ENCODE measurements at regions not wholly inside any gene's neighbourhood (a gene's known extent, or its start where the extent isn't known, plus 50 kb on each side); places are given as distances from the start of the nearest gene placed in this dataset.

DNA sequence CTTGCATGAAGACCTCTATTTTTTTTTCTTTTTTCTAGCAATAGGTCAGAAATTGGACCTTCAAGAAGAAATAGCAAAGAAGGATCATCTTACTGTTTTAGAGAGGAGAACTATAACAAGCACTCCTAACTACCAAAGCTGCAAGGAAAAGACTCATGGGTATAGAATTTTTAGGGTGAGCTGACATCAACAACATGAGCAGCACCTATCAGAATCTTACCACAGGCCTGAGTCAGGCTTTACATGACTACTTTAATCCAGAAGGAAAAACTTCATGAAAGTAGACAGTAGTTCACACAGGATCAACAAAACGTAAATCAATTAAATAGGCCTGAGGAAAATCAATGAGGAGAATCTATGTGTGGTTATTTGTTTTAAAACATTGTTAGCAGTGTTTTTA, 130.5 kb downstream of the FAM76B start:
- Histone ChIP-seq H3K27me3 (no peaks in the 10 kb centered on the region), H3K4me3 (no peak overlapping the region), H3K36me3 (no peaks in the 10 kb centered on the region), H3K4me1 (no peaks in the 10 kb centered on the region), H3K27ac (no peak overlapping the region), H3K9me3 (no peaks in the 10 kb centered on the region)
- no peak for TF ChIP-seq POLR2A (IDR thresholded peaks at IDR 0.05)
- no peak for DNase-seq

DNA sequence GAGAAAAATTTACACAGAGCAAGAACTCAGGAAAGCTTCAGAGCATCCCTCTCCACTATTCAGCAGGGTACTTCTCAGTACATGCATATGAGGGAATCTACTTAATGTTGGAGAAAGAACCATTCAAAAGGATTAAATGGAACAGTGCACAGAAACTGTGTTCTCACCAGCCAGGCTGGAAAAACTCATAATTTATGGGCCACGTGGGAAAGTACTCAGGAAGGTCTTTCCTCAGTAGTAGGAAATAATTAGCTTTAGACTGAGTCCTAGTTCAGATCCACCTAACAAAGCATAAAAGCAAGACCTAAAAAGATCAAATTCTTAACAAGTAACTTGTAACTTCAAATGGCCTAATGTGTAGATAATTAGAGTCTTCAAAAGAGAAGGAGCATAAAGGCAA, 134.0 kb downstream of the FAM76B start:
- Histone ChIP-seq H3K27ac (no peak overlapping the region), H3K4me3 (no peak overlapping the region), H3K36me3 (no peaks in the 10 kb centered on the region), H3K9me3 (no peaks in the 10 kb centered on the region), H3K27me3 (no peaks in the 10 kb centered on the region), H3K4me1 (no peaks in the 10 kb centered on the region)
- TF ChIP-seq, protein P1, sequence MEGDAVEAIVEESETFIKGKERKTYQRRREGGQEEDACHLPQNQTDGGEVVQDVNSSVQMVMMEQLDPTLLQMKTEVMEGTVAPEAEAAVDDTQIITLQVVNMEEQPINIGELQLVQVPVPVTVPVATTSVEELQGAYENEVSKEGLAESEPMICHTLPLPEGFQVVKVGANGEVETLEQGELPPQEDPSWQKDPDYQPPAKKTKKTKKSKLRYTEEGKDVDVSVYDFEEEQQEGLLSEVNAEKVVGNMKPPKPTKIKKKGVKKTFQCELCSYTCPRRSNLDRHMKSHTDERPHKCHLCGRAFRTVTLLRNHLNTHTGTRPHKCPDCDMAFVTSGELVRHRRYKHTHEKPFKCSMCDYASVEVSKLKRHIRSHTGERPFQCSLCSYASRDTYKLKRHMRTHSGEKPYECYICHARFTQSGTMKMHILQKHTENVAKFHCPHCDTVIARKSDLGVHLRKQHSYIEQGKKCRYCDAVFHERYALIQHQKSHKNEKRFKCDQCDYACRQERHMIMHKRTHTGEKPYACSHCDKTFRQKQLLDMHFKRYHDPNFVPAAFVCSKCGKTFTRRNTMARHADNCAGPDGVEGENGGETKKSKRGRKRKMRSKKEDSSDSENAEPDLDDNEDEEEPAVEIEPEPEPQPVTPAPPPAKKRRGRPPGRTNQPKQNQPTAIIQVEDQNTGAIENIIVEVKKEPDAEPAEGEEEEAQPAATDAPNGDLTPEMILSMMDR (IDR thresholded peaks at IDR 0.05), result no peak
- no peak for TF ChIP-seq POLR2A (IDR thresholded peaks at IDR 0.05)
- DNase-seq, result no peak

DNA sequence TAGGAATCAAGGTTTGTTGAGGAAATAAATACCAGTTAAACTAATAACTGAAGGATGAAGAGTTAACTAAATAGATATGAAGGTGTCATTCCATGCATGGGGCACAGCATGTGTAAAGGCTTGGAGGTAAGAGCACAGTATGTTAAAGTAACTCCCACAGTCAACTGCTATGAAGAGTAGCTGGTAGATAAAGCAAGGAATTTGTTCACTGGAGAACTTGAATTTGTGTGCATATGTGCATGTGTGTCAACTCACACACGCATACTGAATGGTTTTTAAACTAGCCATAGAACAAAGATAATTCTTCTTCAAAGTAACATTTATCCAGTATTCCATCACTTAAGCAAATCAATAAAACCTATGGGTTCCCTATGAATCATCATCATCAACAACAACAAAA, 135.9 kb downstream of the FAM76B start:
- Histone ChIP-seq H3K4me3 (no peak overlapping the region), H3K36me3 (no peaks in the 10 kb centered on the region), H3K4me1 (no peaks in the 10 kb centered on the region), H3K27ac (no peak overlapping the region), H3K9me3 (no peaks in the 10 kb centered on the region), H3K27me3 (no peaks in the 10 kb centered on the region)
- TF ChIP-seq, protein P1 (IDR thresholded peaks at IDR 0.05), result no peak
- TF ChIP-seq POLR2A (IDR thresholded peaks at IDR 0.05), result no peak
- DNase-seq, result no peak

DNA sequence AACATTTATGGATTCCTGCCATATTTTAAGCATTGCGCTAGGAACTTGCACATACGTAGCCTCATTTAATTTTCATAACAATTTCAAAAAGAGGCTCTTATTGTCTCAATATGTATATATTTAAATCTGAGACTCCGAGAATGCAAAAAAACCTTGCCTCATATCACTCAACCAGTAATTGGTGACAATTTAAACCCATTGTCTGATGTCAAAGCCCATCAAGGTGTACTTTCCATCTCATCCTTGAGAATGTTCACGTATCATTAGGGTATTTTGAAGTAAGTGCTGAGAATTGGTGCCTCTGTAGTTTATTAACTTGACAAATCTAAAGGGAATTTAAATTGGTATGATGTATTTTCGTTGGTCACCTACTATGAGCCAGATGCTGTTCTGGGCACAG, 136.5 kb downstream of the FAM76B start:
- Histone ChIP-seq H3K36me3 (no peaks in the 10 kb centered on the region), H3K27me3 (no peaks in the 10 kb centered on the region), H3K4me1 (no peaks in the 10 kb centered on the region), H3K4me3 (no peak overlapping the region), H3K9me3 (no peaks in the 10 kb centered on the region), H3K27ac (no peak overlapping the region)
- no peak for DNase-seq
- no peak for TF ChIP-seq POLR2A (IDR thresholded peaks at IDR 0.05)
- TF ChIP-seq, protein P1 (IDR thresholded peaks at IDR 0.05), result no peak

DNA sequence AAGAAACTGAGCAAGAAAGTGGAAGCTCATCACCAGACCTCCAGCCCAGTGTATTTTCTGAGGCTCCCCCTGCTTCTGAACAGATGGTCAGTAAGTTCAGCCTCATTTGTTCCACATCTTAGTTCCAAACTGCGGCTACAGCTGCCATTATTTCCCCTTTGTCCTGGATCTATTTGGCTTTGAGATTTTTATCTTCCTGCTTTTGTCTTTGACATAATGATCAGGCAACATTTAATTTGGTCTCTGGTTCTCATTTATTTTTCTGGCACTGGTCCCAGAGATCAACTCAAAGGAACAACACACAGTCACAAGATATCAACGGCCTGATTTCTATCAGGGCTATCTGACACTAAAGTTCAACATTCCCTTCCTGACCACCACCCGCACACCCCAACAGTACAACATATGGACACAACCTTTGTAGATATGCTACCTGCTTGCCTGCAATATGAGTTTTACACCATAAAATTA, 137.5 kb downstream of the FAM76B start:
- H3K4me1 ChIP-seq, result no peaks in the 10 kb centered on the region
- H3K36me3 ChIP-seq, result no peaks in the 10 kb centered on the region
- no peaks in the 10 kb centered on the region for H3K27me3 ChIP-seq
- no peaks in the 10 kb centered on the region for H3K9me3 ChIP-seq
- no peak overlapping the region for H3K27ac ChIP-seq
- TF ChIP-seq, protein P1 (IDR thresholded peaks at IDR 0.05), result no peak
- TF ChIP-seq POLR2A (IDR thresholded peaks at IDR 0.05), result no peak
- no peak for DNase-seq
- no peak overlapping the region for H3K4me3 ChIP-seq

DNA sequence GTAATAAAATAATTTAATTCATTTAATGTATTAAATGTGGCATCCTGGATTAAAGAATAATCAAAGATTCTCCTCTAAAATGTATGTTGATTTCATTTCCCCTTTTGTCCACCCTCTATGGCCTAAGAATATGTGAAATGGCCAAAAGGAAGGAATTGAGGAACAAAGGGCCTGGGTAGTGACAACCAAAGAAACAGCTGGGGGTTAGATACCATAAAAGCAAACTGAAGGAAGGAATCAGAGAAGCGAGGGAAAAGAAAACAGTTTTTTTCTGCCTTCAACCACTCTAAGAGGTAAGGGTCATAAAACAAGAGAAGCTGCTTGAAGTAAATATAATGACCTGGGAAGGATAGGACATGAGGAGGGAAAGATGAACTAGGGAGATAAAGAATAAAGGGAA, 139.3 kb downstream of the FAM76B start:
- no peak for TF ChIP-seq POLR2A (IDR thresholded peaks at IDR 0.05)
- TF ChIP-seq, protein P1 (IDR thresholded peaks at IDR 0.05), result no peak
- DNase-seq, result no peak
- no peaks in the 10 kb centered on the region for H3K4me1 ChIP-seq
- H3K9me3 ChIP-seq, result no peaks in the 10 kb centered on the region
- no peaks in the 10 kb centered on the region for H3K27me3 ChIP-seq
- no peak overlapping the region for H3K4me3 ChIP-seq
- no peaks in the 10 kb centered on the region for H3K36me3 ChIP-seq
- no peak overlapping the region for H3K27ac ChIP-seq

All from Peyer's patch (tissue), 4 donors.